Stimulated activated CD4-positive, alpha-beta T cell treated with anti-CD3 and anti-CD28 coated beads, TNF-alpha, amount 100 ng/mL, for 48 hours (primary cell): ENCODE measurements at regions not wholly inside any gene's neighbourhood (a gene's known extent, or its start where the extent isn't known, plus 50 kb on each side); places are given as distances from the start of the nearest gene placed in this dataset.

ENCODE experiments used
- DNase-seq, 3 donors: peaks; one replicate each; pipeline ENCODE4 v3.0.0-alpha.2; 2020; ENCODE audit warnings: low read depth in 3 of 3

DNA sequence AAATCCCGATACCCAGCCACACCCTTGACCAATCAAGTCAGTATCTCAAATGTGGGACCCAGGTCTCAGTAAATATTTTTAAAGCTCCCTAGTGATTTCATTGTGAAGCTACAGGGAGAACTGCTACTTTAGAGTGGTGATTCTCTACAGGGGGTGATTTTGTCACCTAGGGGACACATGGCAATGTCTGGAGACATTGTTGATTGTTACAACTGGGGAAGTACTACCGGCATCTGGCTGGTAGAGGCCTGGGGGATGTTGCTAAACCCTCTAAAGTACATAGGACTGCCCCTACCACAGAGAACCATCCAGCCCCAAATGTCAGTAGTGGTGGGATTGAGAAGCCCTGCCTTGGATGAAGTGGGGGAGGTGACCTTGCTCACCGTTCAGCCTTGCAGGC lies 152.9 kb downstream of the RPS24 start:
- DNase-seq = no peak

DNA sequence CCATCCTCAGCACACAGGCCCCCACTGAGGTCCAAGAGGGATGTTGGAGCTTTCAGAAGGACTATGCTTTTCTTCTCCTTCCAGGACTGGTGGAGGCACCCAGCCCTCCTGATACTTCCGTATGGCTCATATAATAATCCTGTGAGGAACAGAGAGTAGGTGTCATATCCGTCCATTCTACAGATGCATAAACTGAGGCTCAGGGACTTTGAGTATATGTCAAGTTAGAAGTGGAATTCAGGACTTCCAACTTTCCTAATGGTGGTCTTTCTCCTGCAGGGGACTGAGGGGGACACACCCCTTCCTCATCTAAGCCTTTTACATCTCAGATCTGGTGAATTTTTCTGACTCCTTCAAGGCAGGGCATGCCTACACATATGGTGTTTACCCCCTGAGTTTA lies 153.7 kb downstream of the RPS24 start:
- DNase-seq = no peak

DNA sequence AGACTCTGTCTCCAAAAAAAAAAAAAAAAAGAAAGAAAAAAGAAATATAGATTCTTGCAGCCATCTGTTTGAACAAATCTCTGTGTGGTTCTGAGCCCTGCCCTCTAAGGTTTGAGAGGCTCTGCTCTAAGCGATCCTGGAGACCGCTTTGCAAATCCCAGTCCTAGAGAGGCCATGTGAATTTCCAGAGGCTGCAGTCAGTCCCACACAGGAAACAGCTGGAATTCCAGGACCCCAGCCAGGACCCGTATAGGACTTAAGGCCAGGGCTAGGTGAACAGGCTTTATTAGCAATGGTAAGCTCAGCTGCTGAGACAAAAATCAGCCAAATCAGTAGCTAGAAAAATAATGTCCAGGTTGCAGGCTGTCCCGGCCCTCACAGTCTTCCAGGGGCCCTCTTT lies 154.8 kb downstream of the RPS24 start:
- DNase-seq = no peak

DNA sequence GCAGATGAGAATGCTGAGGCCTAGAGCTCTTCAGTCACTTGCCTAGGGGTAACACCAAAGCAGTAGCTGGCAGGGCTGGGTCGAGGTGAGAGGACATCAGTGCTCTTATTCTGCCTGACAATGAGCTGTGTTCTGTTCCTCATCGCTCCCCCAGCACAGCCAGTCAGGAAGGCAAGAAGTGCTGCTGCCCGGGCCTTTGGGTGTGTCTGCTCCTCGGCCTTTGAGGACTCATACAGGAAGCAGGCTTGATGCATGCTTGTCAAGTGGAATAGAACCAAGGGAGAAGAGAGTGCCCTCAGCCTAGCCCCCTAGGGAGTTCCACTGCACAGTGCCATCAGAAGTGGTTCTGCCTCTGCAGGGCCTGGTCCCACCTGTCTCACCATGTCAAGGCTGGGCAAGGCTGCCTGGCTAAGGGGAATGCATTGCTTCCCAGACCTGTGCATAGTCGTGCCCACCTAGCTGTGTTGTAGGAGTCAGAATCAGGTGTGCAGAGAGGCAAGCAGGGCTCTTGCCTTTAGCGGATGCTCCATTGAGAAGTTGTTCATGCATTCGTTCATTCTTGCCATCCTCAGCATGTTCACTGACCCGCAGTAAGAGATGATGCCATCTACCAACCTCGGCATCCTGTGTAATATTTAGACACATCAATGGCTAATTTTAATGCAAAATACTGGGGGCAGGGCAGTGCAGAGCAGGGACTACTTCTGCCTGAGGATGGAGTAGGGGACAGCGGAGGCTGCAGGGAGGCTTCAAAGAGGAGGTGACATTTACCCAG lies 156.6 kb downstream of the RPS24 start:
- no peak for DNase-seq

- no peak for DNase-seq
Measured at GRCh38 chr10:78191301-78191700, 157.6 kb downstream of the RPS24 start.

GRCh38 chr10:78193189-78193588 lies 159.5 kb downstream of the RPS24 start:
- no peak for DNase-seq

GRCh38 chr10:78194050-78194449 lies 160.4 kb downstream of the RPS24 start:
- no peak for DNase-seq

DNA sequence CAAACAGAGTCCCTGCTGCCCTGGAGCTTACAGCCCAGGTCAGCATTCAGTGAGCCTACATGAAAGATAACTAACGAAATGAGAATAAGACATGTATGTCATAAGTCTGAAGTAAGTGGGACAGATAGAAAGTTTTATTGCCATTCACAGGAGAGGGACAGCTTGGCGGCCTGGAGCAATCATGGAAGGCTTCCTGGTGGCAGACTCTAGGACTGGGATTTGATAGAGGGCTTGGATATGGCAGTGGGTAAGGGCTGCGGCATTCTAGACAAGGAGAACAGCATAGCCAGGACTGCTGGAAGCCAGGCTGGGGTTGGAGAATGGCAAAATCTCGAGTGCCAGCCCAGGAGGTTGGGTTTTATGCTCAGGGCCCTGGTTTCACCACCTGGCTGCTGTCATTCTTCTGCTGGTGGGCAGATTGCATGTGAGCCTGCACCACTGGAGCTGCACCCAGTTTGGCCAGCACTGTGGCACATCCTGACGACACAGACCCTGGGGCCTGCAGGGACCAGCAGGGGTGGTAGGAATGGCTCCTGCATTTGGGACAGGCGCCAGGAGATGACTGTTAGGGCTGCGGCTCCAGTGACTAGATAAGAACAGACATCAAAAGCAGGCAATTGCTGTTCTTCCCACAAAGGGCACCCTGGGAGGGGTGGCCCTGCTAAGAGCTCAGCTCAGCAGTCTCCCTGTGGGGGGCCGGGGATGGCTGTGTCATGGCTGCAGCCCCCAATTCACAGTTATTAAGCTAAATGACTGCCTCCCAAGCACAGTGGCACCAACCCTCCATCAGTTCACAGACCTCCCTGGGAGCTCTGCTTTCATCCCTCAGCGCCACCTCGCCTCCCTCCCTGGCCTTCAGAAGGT lies 161.1 kb downstream of the RPS24 start:
- no peak for DNase-seq

- DNase-seq = no peak
Measured at GRCh38 chr10:78196396-78196795, 162.7 kb downstream of the RPS24 start.

DNA sequence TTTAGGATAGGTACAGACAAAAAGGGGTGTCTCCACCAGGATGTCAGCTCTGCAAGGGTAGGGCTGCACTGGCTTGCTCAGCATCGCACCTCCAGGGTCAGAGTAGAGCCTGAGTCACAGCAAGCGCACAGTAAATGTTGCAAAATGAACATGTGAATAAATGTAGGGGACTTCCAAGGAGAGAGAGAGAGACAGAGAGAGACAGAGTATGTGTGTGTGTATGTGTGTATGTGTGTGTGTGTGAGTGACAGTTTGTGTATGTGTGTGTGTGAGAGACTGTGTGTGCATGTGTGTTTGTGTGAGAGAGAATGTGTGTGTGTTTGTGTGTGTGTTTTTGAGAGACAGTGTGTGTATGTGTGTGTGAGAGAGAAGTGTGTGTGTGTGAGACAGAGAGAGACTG lies 163.3 kb downstream of the RPS24 start:
- DNase-seq = no peak

- DNase-seq = no peak
Measured at GRCh38 chr10:78197628-78198272, 164.1 kb downstream of the RPS24 start.

DNA sequence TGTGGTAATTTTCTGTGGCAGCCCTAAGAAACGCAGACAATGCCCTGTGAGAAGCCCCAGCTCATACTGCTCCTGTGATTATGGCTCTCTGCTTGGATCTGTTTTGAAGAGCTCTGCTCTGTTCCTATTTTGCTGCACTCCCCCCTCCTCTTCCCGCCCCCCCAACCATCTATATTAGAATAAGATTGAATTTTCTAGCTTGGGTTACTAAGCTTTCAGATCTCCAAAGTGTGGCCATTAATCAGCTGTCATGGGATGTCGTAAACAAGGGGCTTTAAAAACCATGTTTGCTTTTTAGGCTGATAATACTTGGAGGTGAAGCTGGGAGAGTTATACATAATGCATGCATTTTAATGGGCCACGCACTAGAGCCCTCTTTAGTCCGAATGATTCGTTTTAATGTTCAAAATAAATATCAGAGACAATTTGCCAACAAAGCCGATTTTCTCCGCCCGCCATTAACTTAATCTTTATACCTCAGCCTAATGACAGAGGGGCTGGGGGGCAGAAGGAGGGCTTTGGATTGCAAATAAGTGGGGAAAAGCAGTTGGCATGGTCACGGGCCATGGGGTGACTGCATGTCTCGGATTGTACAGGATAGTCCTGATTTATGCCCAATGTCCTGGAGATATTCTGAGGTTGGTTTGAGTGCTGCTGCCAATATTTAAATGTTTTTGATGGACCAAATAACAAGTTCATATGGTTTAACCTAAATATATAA lies 165.5 kb downstream of the RPS24 start:
- no peak for DNase-seq

- DNase-seq = no peak
Measured at GRCh38 chr10:78199759-78200158, 166.1 kb downstream of the RPS24 start.

- no peak for DNase-seq
Measured at GRCh38 chr10:78200686-78201085, 167.0 kb downstream of the RPS24 start.

DNA sequence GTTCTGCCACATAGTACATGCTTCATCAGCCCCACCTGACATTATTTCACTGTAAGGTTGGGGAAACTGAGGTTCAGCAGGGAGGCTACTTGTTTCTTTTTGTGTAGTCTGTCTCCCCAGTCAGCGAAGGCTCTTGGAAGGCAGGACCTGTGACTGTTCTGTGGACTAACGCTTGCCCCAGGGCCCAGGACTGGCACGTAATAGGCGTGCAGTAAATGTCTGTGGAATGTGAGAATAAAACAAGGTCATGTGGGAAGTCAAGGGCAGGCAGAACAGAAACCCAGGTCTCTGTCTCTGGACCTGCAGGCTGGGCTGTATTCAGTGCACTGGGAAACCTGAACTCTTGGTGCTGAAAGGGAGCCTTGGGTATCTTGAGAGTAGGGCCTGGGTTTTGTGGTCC lies 168.7 kb downstream of the RPS24 start:
- DNase-seq = no peak

- no peak for DNase-seq
Measured at GRCh38 chr10:78203915-78204818, 170.5 kb downstream of the RPS24 start.

- DNase-seq = no peak
Measured at GRCh38 chr10:78205457-78206016, 171.9 kb downstream of the RPS24 start.

DNA sequence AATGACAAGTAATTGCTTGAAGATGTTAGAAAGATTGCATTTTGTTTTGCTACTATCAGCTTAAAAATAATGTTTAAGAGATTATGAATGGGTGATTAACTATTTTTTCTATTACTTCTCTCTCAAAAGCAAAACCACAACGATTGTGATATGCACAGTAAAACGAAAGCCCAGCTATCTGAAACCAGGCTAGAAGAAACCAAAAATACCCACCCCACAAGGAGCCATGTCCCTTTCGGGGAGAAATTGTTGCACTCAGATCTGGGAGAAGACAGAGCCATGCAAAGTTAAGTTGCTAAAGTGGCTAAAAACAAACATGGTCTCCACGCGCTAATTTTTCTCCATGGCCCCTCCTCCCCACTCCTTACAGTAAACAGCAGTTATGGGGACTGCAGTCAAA lies 173.6 kb downstream of the RPS24 start:
- DNase-seq = no peak

DNA sequence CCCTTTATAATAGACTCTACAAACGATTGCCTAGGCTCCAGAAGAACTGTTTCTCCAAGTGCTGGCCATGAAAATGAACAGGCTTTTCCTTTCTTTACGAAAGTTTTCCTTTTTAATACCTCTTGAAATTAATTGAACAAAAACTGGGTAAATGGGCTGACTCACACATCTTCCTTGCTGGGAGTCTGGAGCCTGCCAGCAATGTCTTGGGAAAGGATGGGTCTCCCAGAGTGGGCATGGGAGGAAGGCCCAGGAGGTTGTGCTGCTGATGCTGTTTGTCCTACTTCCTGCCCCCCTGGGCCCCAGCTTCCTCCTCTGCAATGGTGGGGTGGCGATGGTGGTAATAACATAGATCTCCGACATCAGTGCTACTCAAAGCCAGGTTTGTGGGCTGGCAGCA lies 174.1 kb downstream of the RPS24 start:
- DNase-seq = no peak

- DNase-seq = no peak
Measured at GRCh38 chr10:78209970-78210369, 176.3 kb downstream of the RPS24 start.

DNA sequence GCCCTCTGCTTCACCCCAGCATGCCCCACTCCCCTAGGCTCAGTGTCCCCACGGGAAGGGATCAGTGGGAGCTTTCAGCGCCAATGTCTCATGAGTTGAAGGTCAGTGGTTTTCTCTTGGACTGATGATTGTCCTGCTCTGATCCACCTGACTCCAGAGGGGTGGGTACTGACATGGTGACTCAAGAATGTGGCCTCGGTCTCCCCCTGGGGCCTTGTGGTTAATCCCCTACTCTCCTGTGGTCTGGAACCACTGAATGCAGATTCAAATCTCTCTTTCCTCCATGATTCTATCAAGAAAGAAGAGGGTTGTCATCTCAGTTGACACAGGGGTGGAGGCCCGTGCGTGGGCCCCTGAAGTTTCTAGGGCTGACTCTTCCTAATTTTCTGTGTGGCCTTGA lies 176.9 kb downstream of the RPS24 start:
- no peak for DNase-seq
